A549 (cell line): ENCODE measurements at regions not wholly inside any gene's neighbourhood (a gene's known extent, or its start where the extent isn't known, plus 50 kb on each side); places are given as distances from the start of the nearest gene placed in this dataset.
"Not testable (repeated sequence)": the region's sequence is repeated elsewhere in the genome, so short reads cannot be mapped to it uniquely, and the experiment has no call there.

Experiments
- ATAC-seq, 2 experiments: fragments of 200-7000 bp in 1 of 2; fragments of >200 bp in 1 of 2; cut with Nextera tagmentation in 1 of 2; cut with Tn5 transposase in 1 of 2; 3 replicates each; pipeline versions ENCODE4 v1.8.0 to v1.9.1; 2018 to 2020; ENCODE audit warnings: mild to moderate bottlenecking in 1 of 2, moderate library complexity in 1 of 2
- CTCF ChIA-PET: fragments of 300-600 bp; sonication (Branson Sonifier 250); formaldehyde crosslinking; extraction: SDS; loops from one replicate; lab custom pipeline; 2021; ENCODE audit warnings: antibody characterized with exemption, inconsistent platforms; lab: Yijun Ruan, JAX
- POLR2A ChIA-PET: fragments of 350-600 bp; formaldehyde crosslinking; extraction: SDS; loops from one replicate; lab custom pipeline; 2021; ENCODE audit warnings: antibody characterized with exemption, inconsistent platforms; lab: Yijun Ruan, JAX
- DNase-seq, 2 experiments: peaks; one replicate each; pipeline versions ENCODE4 v3.0.0 to v3.0.0-alpha.2; 2011 to 2016; ENCODE audit warnings: low read depth in 1 of 2, low spot score in 1 of 2
- FAIRE-seq: peaks from 2 replicates; lab custom pipeline; 2011; peaks lifted over from hg19 to GRCh38; lab: Jason Lieb, UNC
- H3K27ac ChIP-seq, 2 experiments: fragments of >200 bp; sonication (Bioruptor Twin); formaldehyde crosslinking; 3 replicates each; pipeline ENCODE4 v1.5.1; 2016 to 2017
- H3K4me1 ChIP-seq: fragments of >200 bp; sonication (Bioruptor Twin); formaldehyde crosslinking; 3 replicates; pipeline ENCODE4 v1.6.1; 2016
- H3K4me2 ChIP-seq: fragments of >200 bp; sonication (Bioruptor Twin); formaldehyde crosslinking; 3 replicates; pipeline ENCODE4 v1.6.1; 2016
- H3K4me3 ChIP-seq: fragments of >200 bp; sonication (Bioruptor Twin); formaldehyde crosslinking; 3 replicates; pipeline ENCODE4 v1.5.1; 2016
- H3K9me3 ChIP-seq: fragments of >200 bp; sonication (Bioruptor Twin); formaldehyde crosslinking; 3 replicates; pipeline ENCODE4 v1.6.1; 2016
- BCL3 ChIP-seq: fragments of >200 bp; sonication (Bioruptor Twin); formaldehyde crosslinking; IDR thresholded peaks from 3 replicates; pipeline ENCODE4 v1.6.1; 2016
- BHLHE40 ChIP-seq: IDR thresholded peaks from 2 replicates; pipeline ENCODE4 v1.6.1; 2012; ENCODE audit warnings: low read depth, low read length, inconsistent platforms
- CBX2 ChIP-seq: fragments of 200-600 bp; sonication (generic); IDR thresholded peaks from 2 replicates; pipeline ENCODE4 v1.6.1; 2016; ENCODE audit warnings: low read depth, mild to moderate bottlenecking, borderline replicate concordance
- CBX8 ChIP-seq: fragments of 200-600 bp; sonication (generic); IDR thresholded peaks from 2 replicates; pipeline ENCODE4 v1.6.1; 2016
- CEBPB ChIP-seq, 2 experiments: fragments of >200 bp in 1 of 2; sonication (Bioruptor Twin) in 1 of 2; formaldehyde crosslinking in 1 of 2; IDR thresholded peaks; 2 replicates each; pipeline ENCODE4 v1.6.1; 2012 to 2016
- EHMT2 ChIP-seq: fragments of 200-600 bp; sonication (generic); IDR thresholded peaks from 2 replicates; pipeline ENCODE4 v1.6.1; 2016; ENCODE audit warnings: antibody characterized with exemption, low read depth, mild to moderate bottlenecking, moderate library complexity
- ELK1 ChIP-seq: fragments of 150-350 bp; IDR thresholded peaks from 2 replicates; pipeline ENCODE4 v1.6.1; 2014; ENCODE audit warnings: low read depth, mild to moderate bottlenecking, low read length
- HDAC2 ChIP-seq: fragments of 200-600 bp; sonication (generic); IDR thresholded peaks from 2 replicates; pipeline ENCODE4 v1.6.1; 2016
- HOXB13 ChIP-seq: fragments of 250-450 bp; sonication (Bioruptor Pico); IDR thresholded peaks from 2 replicates; pipeline ENCODE4 v1.5.0; 2020; ENCODE audit warnings: low read depth, mild to moderate bottlenecking, moderate library complexity
- KDM1A ChIP-seq: fragments of 200-600 bp; sonication (generic); IDR thresholded peaks from 2 replicates; pipeline ENCODE4 v1.6.1; 2016; ENCODE audit warnings: low read depth, mild to moderate bottlenecking
- MAFK ChIP-seq: fragments of 450-650 bp; IDR thresholded peaks from 2 replicates; pipeline ENCODE4 v1.6.1; 2014; ENCODE audit not compliant: partially characterized antibody
- MYC ChIP-seq: IDR thresholded peaks from 2 replicates; pipeline ENCODE4 v1.6.1; 2012; ENCODE audit warnings: mild to moderate bottlenecking, inconsistent platforms, low read length, improper control_type of control experiment, borderline replicate concordance
- NPAS2 ChIP-seq: fragments of 250-450 bp; sonication (Bioruptor Pico); IDR thresholded peaks from 2 replicates; pipeline ENCODE4 v1.8.0; 2022; ENCODE audit warnings: mild to moderate bottlenecking, moderate library complexity, borderline replicate concordance
- RCOR1 ChIP-seq: fragments of 150-350 bp; IDR thresholded peaks from 2 replicates; pipeline ENCODE4 v1.6.1; 2014; ENCODE audit warnings: antibody characterized with exemption, low read length, low read depth
- RFX5 ChIP-seq: fragments of 450-650 bp; IDR thresholded peaks from 2 replicates; pipeline ENCODE4 v1.7.1; 2014; ENCODE audit warnings: antibody characterized with exemption, mild to moderate bottlenecking, moderate library complexity
- RNF2 ChIP-seq: fragments of 200-600 bp; sonication (generic); IDR thresholded peaks from 2 replicates; pipeline ENCODE4 v1.6.1; 2016; ENCODE audit warnings: low read depth, mild to moderate bottlenecking, antibody characterized with exemption, moderate library complexity, borderline replicate concordance
- SMC3 ChIP-seq: fragments of >200 bp; sonication (Bioruptor Twin); formaldehyde crosslinking; IDR thresholded peaks from 3 replicates; pipeline ENCODE4 v1.6.1; 2018; ENCODE audit warnings: inconsistent platforms
- TFCP2L1 ChIP-seq: fragments of 250-450 bp; sonication (Bioruptor Pico); IDR thresholded peaks from 2 replicates; pipeline ENCODE4 v1.5.0; 2021; ENCODE audit warnings: mild to moderate bottlenecking
- ZC3H11A ChIP-seq: fragments of 450-650 bp; IDR thresholded peaks from 2 replicates; pipeline ENCODE4 v1.6.1; 2014; ENCODE audit warnings: antibody characterized with exemption, mild to moderate bottlenecking
- ZNF302 ChIP-seq: fragments of 250-450 bp; sonication (Bioruptor Pico); IDR thresholded peaks from 2 replicates; pipeline ENCODE4 v1.9.0; 2021; ENCODE audit warnings: inconsistent platforms, mild to moderate bottlenecking, moderate library complexity
- ZSCAN20 ChIP-seq: fragments of 250-450 bp; sonication (Bioruptor Pico); IDR thresholded peaks from 2 replicates; pipeline ENCODE4 v1.8.0; 2022; ENCODE audit warnings: mild to moderate bottlenecking, moderate library complexity
- WGBS: methylation state at CpG from one replicate; pipeline ENCODE4 v1.1.6; 2017; ENCODE audit errors: missing lambda C conversion rate; 5-methylcytosine and 5-hydroxymethylcytosine counted together
- TF ChIP-seq, protein P1 (sequence below): IDR thresholded peaks from 2 replicates; pipeline ENCODE4 v1.6.1; 2012
- TF ChIP-seq, protein P2 (sequence below): fragments of >200 bp; sonication (Bioruptor Twin); formaldehyde crosslinking; IDR thresholded peaks from 3 replicates; pipeline ENCODE4 v1.5.1; 2016
- TF ChIP-seq, protein P3 (sequence below): IDR thresholded peaks from 2 replicates; pipeline ENCODE4 v1.6.1; 2012; ENCODE audit warnings: low read depth, borderline replicate concordance
- TF ChIP-seq, protein P4 (sequence below): fragments of 450-650 bp; IDR thresholded peaks from 2 replicates; pipeline ENCODE4 v1.6.1; 2014; ENCODE audit warnings: antibody characterized with exemption

GRCh38 chr4:127491571-127491970 is 141.2 kb upstream of the INTU start:
- DNase-seq (no peak), FAIRE-seq (no peak), ATAC-seq (no peak)
- no peak overlapping the region for H3K27ac ChIP-seq
- TF ChIP-seq BHLHE40 (no peak), EHMT2 (no peak), TFCP2L1 (no peak), KDM1A (no peak), SMC3 (no peak), ZNF302 (CRISPR knock-in tag) (no peak), RCOR1 (no peak), CBX8 (no peak), ZC3H11A (no peak), BCL3 (no peak)
- TF ChIP-seq, protein P1, sequence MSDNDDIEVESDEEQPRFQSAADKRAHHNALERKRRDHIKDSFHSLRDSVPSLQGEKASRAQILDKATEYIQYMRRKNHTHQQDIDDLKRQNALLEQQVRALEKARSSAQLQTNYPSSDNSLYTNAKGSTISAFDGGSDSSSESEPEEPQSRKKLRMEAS: no peak
- TF ChIP-seq, protein P2, sequence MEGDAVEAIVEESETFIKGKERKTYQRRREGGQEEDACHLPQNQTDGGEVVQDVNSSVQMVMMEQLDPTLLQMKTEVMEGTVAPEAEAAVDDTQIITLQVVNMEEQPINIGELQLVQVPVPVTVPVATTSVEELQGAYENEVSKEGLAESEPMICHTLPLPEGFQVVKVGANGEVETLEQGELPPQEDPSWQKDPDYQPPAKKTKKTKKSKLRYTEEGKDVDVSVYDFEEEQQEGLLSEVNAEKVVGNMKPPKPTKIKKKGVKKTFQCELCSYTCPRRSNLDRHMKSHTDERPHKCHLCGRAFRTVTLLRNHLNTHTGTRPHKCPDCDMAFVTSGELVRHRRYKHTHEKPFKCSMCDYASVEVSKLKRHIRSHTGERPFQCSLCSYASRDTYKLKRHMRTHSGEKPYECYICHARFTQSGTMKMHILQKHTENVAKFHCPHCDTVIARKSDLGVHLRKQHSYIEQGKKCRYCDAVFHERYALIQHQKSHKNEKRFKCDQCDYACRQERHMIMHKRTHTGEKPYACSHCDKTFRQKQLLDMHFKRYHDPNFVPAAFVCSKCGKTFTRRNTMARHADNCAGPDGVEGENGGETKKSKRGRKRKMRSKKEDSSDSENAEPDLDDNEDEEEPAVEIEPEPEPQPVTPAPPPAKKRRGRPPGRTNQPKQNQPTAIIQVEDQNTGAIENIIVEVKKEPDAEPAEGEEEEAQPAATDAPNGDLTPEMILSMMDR: no peak
- H3K4me3 ChIP-seq: no peak overlapping the region
- POLR2A ChIA-PET: no interaction called here
- H3K4me2 ChIP-seq: no peak overlapping the region
- no peaks in the 10 kb centered on the region for H3K4me1 ChIP-seq
- CTCF ChIA-PET: no interaction called here
- no peaks in the 10 kb centered on the region for H3K9me3 ChIP-seq

GRCh38 chr4:127496875-127497274 is 135.9 kb upstream of the INTU start:
- H3K9me3 ChIP-seq, CTCF ChIA-PET, DNase-seq, POLR2A ChIA-PET, ATAC-seq, H3K4me1 ChIP-seq, H3K27ac ChIP-seq, H3K4me2 ChIP-seq, H3K4me3 ChIP-seq, FAIRE-seq: not testable (repeated sequence)
- 74% methylated on average over 7 of the region's 9 CpGs for WGBS

DNA sequence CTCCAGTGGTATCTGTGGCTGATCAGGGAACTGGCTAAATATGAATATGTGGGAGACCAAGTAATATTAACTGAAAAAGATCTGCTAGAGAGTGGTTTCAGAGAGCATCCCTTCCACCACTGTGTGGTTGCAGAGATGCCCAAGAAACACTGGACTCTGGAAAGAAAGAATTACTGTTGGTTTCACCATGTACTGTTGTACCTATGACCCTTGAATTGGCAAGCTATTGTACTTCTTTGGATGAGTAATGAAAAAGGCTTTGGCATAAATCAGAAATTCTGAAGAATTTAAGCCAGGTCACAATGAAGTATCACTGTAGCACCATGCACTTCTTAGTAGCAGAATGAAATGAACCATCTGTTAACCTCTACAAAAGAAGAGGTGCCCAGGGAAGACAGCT is 134.4 kb upstream of the INTU start:
- POLR2A ChIA-PET: no interaction called here
- FAIRE-seq: no peak
- no peak for ATAC-seq

GRCh38 chr4:127500242-127500641 is 132.5 kb upstream of the INTU start:
- POLR2A ChIA-PET: no interaction called here
- TF ChIP-seq NPAS2 (CRISPR knock-in tag) (no peak), RCOR1 (no peak), ELK1 (no peak), ZSCAN20 (CRISPR knock-in tag) (no peak), BCL3 (no peak), HDAC2 (no peak), CBX8 (no peak), CBX2 (no peak), RFX5 (no peak)
- TF ChIP-seq, protein P3, sequence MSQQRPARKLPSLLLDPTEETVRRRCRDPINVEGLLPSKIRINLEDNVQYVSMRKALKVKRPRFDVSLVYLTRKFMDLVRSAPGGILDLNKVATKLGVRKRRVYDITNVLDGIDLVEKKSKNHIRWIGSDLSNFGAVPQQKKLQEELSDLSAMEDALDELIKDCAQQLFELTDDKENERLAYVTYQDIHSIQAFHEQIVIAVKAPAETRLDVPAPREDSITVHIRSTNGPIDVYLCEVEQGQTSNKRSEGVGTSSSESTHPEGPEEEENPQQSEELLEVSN: no peak

More for the DNA sequence above, 134.4 kb upstream of the INTU start:
- Histone ChIP-seq H3K4me2 (no peak overlapping the region), H3K9me3 (no peaks in the 10 kb centered on the region), H3K4me1 (no peaks in the 10 kb centered on the region), H3K27ac (no peak overlapping the region), H3K4me3 (no peak overlapping the region)
- DNase-seq: no peak
- TF ChIP-seq MYC (no peak), HOXB13 (CRISPR knock-in tag) (no peak), EHMT2 (no peak), HDAC2 (no peak), MAFK (no peak), RNF2 (no peak), TFCP2L1 (no peak), CEBPB (IDR thresholded peaks at IDR 0.05) (no peak)
- TF ChIP-seq, protein P4, sequence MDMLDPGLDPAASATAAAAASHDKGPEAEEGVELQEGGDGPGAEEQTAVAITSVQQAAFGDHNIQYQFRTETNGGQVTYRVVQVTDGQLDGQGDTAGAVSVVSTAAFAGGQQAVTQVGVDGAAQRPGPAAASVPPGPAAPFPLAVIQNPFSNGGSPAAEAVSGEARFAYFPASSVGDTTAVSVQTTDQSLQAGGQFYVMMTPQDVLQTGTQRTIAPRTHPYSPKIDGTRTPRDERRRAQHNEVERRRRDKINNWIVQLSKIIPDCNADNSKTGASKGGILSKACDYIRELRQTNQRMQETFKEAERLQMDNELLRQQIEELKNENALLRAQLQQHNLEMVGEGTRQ: no peak
- CTCF ChIA-PET: no interaction called here

More at GRCh38 chr4:127500242-127500641, 132.5 kb upstream of the INTU start:
- DNase-seq (no peak), ATAC-seq (no peak), FAIRE-seq (no peak)
- Histone ChIP-seq H3K4me3 (no peak overlapping the region), H3K27ac (no peak overlapping the region), H3K9me3 (no peaks in the 10 kb centered on the region), H3K4me1 (no peaks in the 10 kb centered on the region), H3K4me2 (no peak overlapping the region)
- CTCF ChIA-PET: no interaction called here
- WGBS: 45% methylated on average over 2 of the region's 2 CpGs
